AG09319 (cell line): ENCODE measurements at regions not wholly inside any gene's neighbourhood (a gene's known extent, or its start where the extent isn't known, plus 50 kb on each side); places are given as distances from the start of the nearest gene placed in this dataset.
"Not testable (repeated sequence)": the region's sequence is repeated elsewhere in the genome, so short reads cannot be mapped to it uniquely, and the experiment has no call there.

Source experiments
- DNase-seq: peaks from one replicate; pipeline ENCODE4 v3.0.0-alpha.2; 2010; ENCODE audit warnings: low read depth; ENCODE audit errors: extremely low read depth
- CTCF ChIP-seq: IDR thresholded peaks from 2 replicates; pipeline ENCODE4 v1.5.1; 2011; ENCODE audit warnings: low read depth, mild to moderate bottlenecking, inconsistent platforms, low read length, moderate library complexity

GRCh38 chr17:68106085-68106484 is 70.5 kb downstream of the KPNA2 start:
- no peak for TF ChIP-seq CTCF
- DNase-seq: no peak

GRCh38 chr17:68107373-68107772 is 71.8 kb downstream of the KPNA2 start:
- DNase-seq: no peak
- no peak for TF ChIP-seq CTCF

GRCh38 chr17:68108313-68109000 is 72.9 kb downstream of the KPNA2 start:
- no peak for TF ChIP-seq CTCF
- DNase-seq: no peak

GRCh38 chr17:68109404-68109803 is 73.9 kb downstream of the KPNA2 start:
- DNase-seq: not testable (repeated sequence)

GRCh38 chr17:68116211-68116610 is 80.7 kb downstream of the KPNA2 start:
- DNase-seq: not testable (repeated sequence)

- DNase-seq: no peak
- no peak for TF ChIP-seq CTCF
Measured at GRCh38 chr17:68122587-68122986, 87.1 kb downstream of the KPNA2 start.

GRCh38 chr17:68125111-68125870 is 89.8 kb downstream of the KPNA2 start:
- no peak for TF ChIP-seq CTCF
- DNase-seq: no peak

GRCh38 chr17:68127914-68128313 is 92.4 kb downstream of the KPNA2 start:
- no peak for TF ChIP-seq CTCF
- no peak for DNase-seq
